Activated T-cell treated with anti-CD3 and anti-CD28 coated beads, Interleukin-2, amount 50 U/mL, for 72 hours (primary cell): ENCODE measurements at regions not wholly inside any gene's neighbourhood (a gene's known extent, or its start where the extent isn't known, plus 50 kb on each side); places are given as distances from the start of the nearest gene placed in this dataset.

Experiments
- ATAC-seq, 2 donors: fragments of 150-1000 bp; cut with Tn5 transposase; replicated peaks in 1 of 2; 2 replicates each; pipeline ENCODE4 v1.10.0; 2021; ENCODE audit warnings: moderate library complexity in 2 of 2, mild to moderate bottlenecking in 1 of 2
- DNase-seq, 2 donors: peaks; one replicate each; pipeline ENCODE4 v3.0.0; 2021 to 2022; ENCODE audit warnings: mixed read lengths in 1 of 2
- H3K27ac Mint-ChIP-seq: one replicate; pipeline ENCODE4 v1.8.0; 2022; ENCODE audit warnings: mild to moderate bottlenecking, moderate library complexity, mixed read lengths
- H3K27me3 Mint-ChIP-seq: one replicate; pipeline ENCODE4 v1.8.0; 2022; ENCODE audit warnings: low read depth, mixed read lengths
- H3K36me3 Mint-ChIP-seq, 2 donors: one replicate each; pipeline ENCODE4 v1.8.0; 2022; ENCODE audit warnings: mixed read lengths in 2 of 2, mild to moderate bottlenecking in 1 of 2; ENCODE audit not compliant: insufficient read depth in 2 of 2
- H3K4me1 Mint-ChIP-seq: one replicate; pipeline ENCODE4 v1.8.0; 2022; ENCODE audit warnings: low read depth, mixed read lengths
- H3K4me3 Mint-ChIP-seq, 2 donors: one replicate each; pipeline ENCODE4 v1.8.0; 2022; ENCODE audit warnings: mild to moderate bottlenecking in 2 of 2, mixed read lengths in 2 of 2, moderate library complexity in 2 of 2
- H3K9me3 Mint-ChIP-seq, 2 donors: one replicate each; pipeline ENCODE4 v1.8.0; 2022; ENCODE audit warnings: mixed read lengths in 2 of 2

GRCh38 chr3:34972481-34972880 lies 666.8 kb upstream of the ARPP21 start:
- Mint-ChIP-seq H3K9me3 (peaks cover 2 to 8% of the 10 kb centered on the region in 2 donors), H3K27ac (no peak overlapping the region), H3K36me3 (no peaks in the 10 kb centered on the region), H3K27me3 (no peaks in the 10 kb centered on the region), H3K4me3 (no peak overlapping the region), H3K4me1 (no peaks in the 10 kb centered on the region)
- DNase-seq (no peak), ATAC-seq (no peak)

- H3K27me3 Mint-ChIP-seq: no peaks in the 10 kb centered on the region
Measured at GRCh38 chr3:34973586-34973985, 665.7 kb upstream of the ARPP21 start.

GRCh38 chr3:34983631-34984030 lies 655.7 kb upstream of the ARPP21 start:
- Mint-ChIP-seq H3K36me3 (no peaks in the 10 kb centered on the region), H3K4me1 (no peaks in the 10 kb centered on the region), H3K27ac (no peak overlapping the region), H3K27me3 (peaks cover 6% of the 10 kb centered on the region), H3K9me3 (peaks cover 0 to under 1% of the 10 kb centered on the region in 2 donors), H3K4me3 (no peak overlapping the region)
- DNase-seq (no peak), ATAC-seq (no peak)

More at GRCh38 chr3:34973586-34973985, 665.7 kb upstream of the ARPP21 start:
- Mint-ChIP-seq H3K9me3 (peaks cover 5 to 9% of the 10 kb centered on the region in 2 donors), H3K4me3 (no peak overlapping the region), H3K27ac (no peak overlapping the region), H3K4me1 (no peaks in the 10 kb centered on the region), H3K36me3 (no peaks in the 10 kb centered on the region)
- ATAC-seq (no peak), DNase-seq (no peak)

- no peak overlapping the region for H3K4me3 Mint-ChIP-seq
- no peak overlapping the region for H3K27ac Mint-ChIP-seq
- ATAC-seq (no peak), DNase-seq (no peak)
- H3K27me3 Mint-ChIP-seq: no peaks in the 10 kb centered on the region
- H3K4me1 Mint-ChIP-seq: no peaks in the 10 kb centered on the region
- no peaks in the 10 kb centered on the region for H3K9me3 Mint-ChIP-seq
- H3K36me3 Mint-ChIP-seq: no peaks in the 10 kb centered on the region
Measured at GRCh38 chr3:34988296-34988695, 651.0 kb upstream of the ARPP21 start.

GRCh38 chr3:34995796-34996430 lies 643.4 kb upstream of the ARPP21 start:
- Mint-ChIP-seq H3K9me3 (peaks cover 0 to 2% of the 10 kb centered on the region in 2 donors), H3K4me1 (no peaks in the 10 kb centered on the region), H3K27me3 (no peaks in the 10 kb centered on the region), H3K27ac (no peak overlapping the region), H3K36me3 (no peaks in the 10 kb centered on the region), H3K4me3 (no peak overlapping the region)
- ATAC-seq: no peak
- DNase-seq: no peak

GRCh38 chr3:34998902-34999301 lies 640.4 kb upstream of the ARPP21 start:
- ATAC-seq: no peak
- Mint-ChIP-seq H3K9me3 (peaks cover 0 to 4% of the 10 kb centered on the region in 2 donors), H3K36me3 (no peaks in the 10 kb centered on the region), H3K27me3 (no peaks in the 10 kb centered on the region), H3K4me1 (no peaks in the 10 kb centered on the region), H3K4me3 (no peak overlapping the region), H3K27ac (no peak overlapping the region)
- no peak for DNase-seq

- no peak for ATAC-seq
- Mint-ChIP-seq H3K4me1 (no peaks in the 10 kb centered on the region), H3K4me3 (no peak overlapping the region), H3K36me3 (no peaks in the 10 kb centered on the region), H3K9me3 (peaks cover 4 to 5% of the 10 kb centered on the region in 2 donors), H3K27ac (no peak overlapping the region), H3K27me3 (no peaks in the 10 kb centered on the region)
- no peak for DNase-seq
Measured at GRCh38 chr3:35012214-35012613, 627.1 kb upstream of the ARPP21 start.

GRCh38 chr3:35028157-35028556 lies 611.2 kb upstream of the ARPP21 start:
- peaks cover 4 to 14% of the 10 kb centered on the region in 2 donors for H3K9me3 Mint-ChIP-seq
- H3K36me3 Mint-ChIP-seq: peaks cover 0 to 3% of the 10 kb centered on the region in 2 donors
- no peak overlapping the region for H3K27ac Mint-ChIP-seq
- H3K4me1 Mint-ChIP-seq: no peaks in the 10 kb centered on the region
- no peak for DNase-seq
- no peaks in the 10 kb centered on the region for H3K27me3 Mint-ChIP-seq
- no peak for ATAC-seq
- no peak overlapping the region for H3K4me3 Mint-ChIP-seq

GRCh38 chr3:35042210-35042991 lies 596.9 kb upstream of the ARPP21 start:
- H3K36me3 Mint-ChIP-seq: no peaks in the 10 kb centered on the region
- no peak overlapping the region for H3K27ac Mint-ChIP-seq
- H3K27me3 Mint-ChIP-seq: no peaks in the 10 kb centered on the region
- no peak overlapping the region for H3K4me3 Mint-ChIP-seq
- H3K9me3 Mint-ChIP-seq: peaks cover 0 to 2% of the 10 kb centered on the region in 2 donors
- H3K4me1 Mint-ChIP-seq: no peaks in the 10 kb centered on the region
- DNase-seq (no peak), ATAC-seq (no peak)

GRCh38 chr3:35043040-35043439 lies 596.3 kb upstream of the ARPP21 start:
- H3K27ac Mint-ChIP-seq: no peak overlapping the region
- ATAC-seq (no peak), DNase-seq (no peak)
- H3K9me3 Mint-ChIP-seq: peaks cover 0 to 2% of the 10 kb centered on the region in 2 donors
- H3K4me1 Mint-ChIP-seq: no peaks in the 10 kb centered on the region
- H3K36me3 Mint-ChIP-seq: no peaks in the 10 kb centered on the region
- no peaks in the 10 kb centered on the region for H3K27me3 Mint-ChIP-seq
- no peak overlapping the region for H3K4me3 Mint-ChIP-seq

- Mint-ChIP-seq H3K4me1 (no peaks in the 10 kb centered on the region), H3K27me3 (no peaks in the 10 kb centered on the region), H3K9me3 (peaks cover 0 to 2% of the 10 kb centered on the region in 2 donors), H3K4me3 (no peak overlapping the region), H3K36me3 (no peaks in the 10 kb centered on the region), H3K27ac (no peak overlapping the region)
- ATAC-seq: no peak
- no peak for DNase-seq
Measured at GRCh38 chr3:35044190-35044589, 595.1 kb upstream of the ARPP21 start.

GRCh38 chr3:35045118-35045517 lies 594.2 kb upstream of the ARPP21 start:
- Mint-ChIP-seq H3K27ac (no peak overlapping the region), H3K36me3 (no peaks in the 10 kb centered on the region), H3K4me3 (no peak overlapping the region), H3K27me3 (no peaks in the 10 kb centered on the region), H3K9me3 (peaks cover 0 to 2% of the 10 kb centered on the region in 2 donors), H3K4me1 (no peaks in the 10 kb centered on the region)
- ATAC-seq (no peak), DNase-seq (no peak)

- H3K27ac Mint-ChIP-seq: no peak overlapping the region
- peaks cover 4 to 5% of the 10 kb centered on the region in 2 donors for H3K9me3 Mint-ChIP-seq
- H3K36me3 Mint-ChIP-seq: no peaks in the 10 kb centered on the region
- ATAC-seq: no peak
- no peak overlapping the region for H3K4me3 Mint-ChIP-seq
- H3K27me3 Mint-ChIP-seq: no peaks in the 10 kb centered on the region
- no peaks in the 10 kb centered on the region for H3K4me1 Mint-ChIP-seq
- DNase-seq: no peak
Measured at GRCh38 chr3:35064761-35065160, 574.6 kb upstream of the ARPP21 start.
